ENCODE measurements at regions not wholly inside any gene's neighbourhood (a gene's known extent, or its start where the extent isn't known, plus 50 kb on each side); places are given as distances from the start of the nearest gene placed in this dataset.
"Not testable (repeated sequence)": the region's sequence is repeated elsewhere in the genome, so short reads cannot be mapped to it uniquely, and the experiment has no call there.

DNA sequence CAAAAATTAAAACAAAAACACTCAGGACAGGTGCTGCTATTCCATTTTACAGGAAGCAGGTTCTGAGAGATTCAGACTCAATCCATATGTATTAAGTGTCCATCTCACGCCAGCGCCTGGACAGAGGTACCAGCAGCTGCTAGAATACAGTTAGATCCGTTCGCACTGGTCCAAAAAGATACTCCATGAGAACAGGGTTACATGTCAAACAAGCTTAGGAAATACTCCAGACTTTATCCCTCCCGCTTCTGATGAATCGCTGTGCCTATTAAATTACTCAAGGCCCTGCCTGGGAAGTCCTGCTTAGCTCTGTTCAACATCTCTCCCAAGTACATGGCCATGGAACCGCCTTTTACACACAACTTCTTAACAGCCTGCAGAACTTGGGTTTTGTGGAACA lies 50.2 kb upstream of the SLC35C1 start:
- ChIA-PET CTCF (interaction anchor here (0.9 kb wide), 1 partner anchor 17 kb away, joined by 4 read pairs; no protein-coding TSS in a partner anchor), POLR2A (no interaction called here)
- Mint-ChIP-seq H3K36me3 (ENCODE audit: low read depth) (no peaks in the 10 kb centered on the region), H3K27ac (no peak overlapping the region), H3K9me3 (no peaks in the 10 kb centered on the region), H3K4me3 (no peak overlapping the region), H3K4me1 (no peaks in the 10 kb centered on the region), H3K27me3 (peaks cover 12% of the 10 kb centered on the region)
- no peak for DNase-seq

DNA sequence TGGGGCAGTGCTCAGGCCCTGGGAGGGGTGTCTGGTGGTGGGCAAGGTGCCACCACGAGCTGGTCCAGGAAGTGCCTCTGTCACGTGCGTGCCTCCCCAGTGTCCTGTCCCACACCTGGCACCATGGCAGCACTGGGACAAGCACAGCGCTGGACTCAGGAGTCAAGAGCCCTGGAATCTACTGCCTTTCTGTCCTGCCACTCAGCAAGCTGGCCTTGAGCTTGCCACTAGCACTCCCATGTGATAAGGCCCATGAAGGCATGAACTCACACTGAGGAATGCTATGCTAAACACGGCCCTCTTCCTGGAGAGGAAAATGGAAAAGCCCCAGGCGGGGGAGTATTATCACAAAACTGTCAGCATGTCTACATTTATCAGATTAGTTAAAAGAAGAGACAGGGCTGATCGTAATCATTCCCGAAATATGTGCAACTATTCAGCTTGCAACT lies 50.7 kb upstream of the SLC35C1 start:
- Mint-ChIP-seq H3K4me3 (no peak overlapping the region), H3K27me3 (peaks cover 12% of the 10 kb centered on the region), H3K4me1 (no peaks in the 10 kb centered on the region), H3K27ac (no peak overlapping the region), H3K9me3 (no peaks in the 10 kb centered on the region), H3K36me3 (ENCODE audit: low read depth) (no peaks in the 10 kb centered on the region)
- no peak for DNase-seq
- CTCF ChIA-PET: interaction anchor here (0.9 to 2.0 kb wide), 2 partner anchors 17 kb away, joined by 4 to 7 read pairs; no protein-coding TSS in a partner anchor
- POLR2A ChIA-PET: no interaction called here

DNA sequence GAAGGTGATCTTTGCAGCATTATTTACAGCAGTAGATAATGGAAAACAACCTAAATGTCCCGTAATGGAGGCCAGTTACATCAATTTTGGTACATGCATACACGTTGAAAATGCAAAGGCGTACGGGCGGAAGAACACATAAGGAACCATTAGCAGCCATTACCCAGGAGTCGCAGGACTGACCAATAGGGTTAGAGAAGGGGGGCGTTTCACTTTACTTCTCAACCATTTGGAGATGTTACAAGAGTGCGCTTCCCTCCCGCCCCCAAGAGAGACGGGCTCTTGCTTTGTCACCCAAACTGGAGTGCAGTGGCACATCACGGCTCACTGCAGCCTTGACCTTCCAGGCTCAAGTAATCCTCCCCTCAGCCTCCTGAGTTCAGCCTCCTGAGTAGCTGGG lies 52.8 kb upstream of the SLC35C1 start:
- POLR2A ChIA-PET: no interaction called here
- Mint-ChIP-seq H3K4me1 (no peaks in the 10 kb centered on the region), H3K4me3 (no peak overlapping the region), H3K36me3 (ENCODE audit: low read depth) (no peaks in the 10 kb centered on the region), H3K27me3 (peaks cover 14% of the 10 kb centered on the region), H3K27ac (no peak overlapping the region), H3K9me3 (no peaks in the 10 kb centered on the region)
- CTCF ChIA-PET: interaction anchor here (2.0 kb wide), 1 partner anchor 19 kb away, joined by 7 read pairs; no protein-coding TSS in a partner anchor
- DNase-seq: no peak

DNA sequence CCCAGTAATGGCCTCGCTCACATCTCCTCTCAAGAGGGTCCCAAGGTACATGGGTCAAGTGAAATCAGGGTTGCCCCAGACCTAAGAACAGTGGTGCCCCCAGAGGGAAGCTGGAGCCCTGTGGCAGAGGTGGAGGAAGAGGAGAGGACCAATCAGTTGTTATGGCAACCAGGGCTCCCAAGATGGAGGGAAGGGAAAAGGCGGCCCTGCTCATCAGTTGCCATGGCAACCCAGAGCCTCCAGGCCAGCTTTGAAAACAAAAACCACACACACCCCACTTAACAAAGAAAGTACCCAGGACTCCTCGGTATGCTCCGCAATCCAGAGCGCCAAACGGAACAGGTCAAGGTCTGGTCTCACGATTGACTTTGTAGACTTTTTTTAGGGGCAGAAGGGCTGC lies 53.5 kb upstream of the SLC35C1 start:
- no peaks in the 10 kb centered on the region for H3K4me1 Mint-ChIP-seq
- no peaks in the 10 kb centered on the region for H3K9me3 Mint-ChIP-seq
- ChIA-PET CTCF (interaction anchor here (0.6 kb wide), 1 partner anchor 21 kb away, joined by 3 read pairs; no protein-coding TSS in a partner anchor), POLR2A (no interaction called here)
- H3K4me3 Mint-ChIP-seq: no peak overlapping the region
- DNase-seq: no peak
- H3K27me3 Mint-ChIP-seq: peaks cover 15% of the 10 kb centered on the region
- H3K27ac Mint-ChIP-seq: no peak overlapping the region
- H3K36me3 Mint-ChIP-seq (ENCODE audit: low read depth): no peaks in the 10 kb centered on the region

DNA sequence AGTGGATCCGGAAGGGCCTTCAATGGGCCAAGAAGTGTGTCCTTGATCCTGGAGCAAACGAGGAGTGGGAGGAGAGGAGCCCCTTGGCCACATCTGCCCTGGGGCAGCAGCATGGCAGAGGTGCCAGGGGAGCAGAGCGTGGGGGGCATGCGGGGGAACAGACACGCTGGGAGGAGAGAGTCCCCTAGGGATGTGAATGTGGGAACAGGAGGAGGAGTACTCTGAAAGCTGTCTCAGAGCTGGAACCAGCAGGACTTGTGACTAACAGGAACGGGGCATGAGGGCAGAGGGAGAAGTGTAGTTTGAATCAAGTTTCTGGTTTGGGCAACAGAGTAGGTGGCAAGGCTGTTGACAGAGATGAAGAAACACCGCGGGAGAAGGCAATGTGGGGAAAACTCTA lies 54.5 kb upstream of the SLC35C1 start:
- Mint-ChIP-seq H3K4me3 (no peak overlapping the region), H3K36me3 (ENCODE audit: low read depth) (no peaks in the 10 kb centered on the region), H3K9me3 (no peaks in the 10 kb centered on the region), H3K27ac (no peak overlapping the region), H3K27me3 (peaks cover 14% of the 10 kb centered on the region), H3K4me1 (no peaks in the 10 kb centered on the region)
- no peak for DNase-seq
- CTCF ChIA-PET: interaction anchor here (1.6 kb wide), 1 partner anchor 21 kb away, joined by 4 read pairs; no protein-coding TSS in a partner anchor
- POLR2A ChIA-PET: no interaction called here

DNA sequence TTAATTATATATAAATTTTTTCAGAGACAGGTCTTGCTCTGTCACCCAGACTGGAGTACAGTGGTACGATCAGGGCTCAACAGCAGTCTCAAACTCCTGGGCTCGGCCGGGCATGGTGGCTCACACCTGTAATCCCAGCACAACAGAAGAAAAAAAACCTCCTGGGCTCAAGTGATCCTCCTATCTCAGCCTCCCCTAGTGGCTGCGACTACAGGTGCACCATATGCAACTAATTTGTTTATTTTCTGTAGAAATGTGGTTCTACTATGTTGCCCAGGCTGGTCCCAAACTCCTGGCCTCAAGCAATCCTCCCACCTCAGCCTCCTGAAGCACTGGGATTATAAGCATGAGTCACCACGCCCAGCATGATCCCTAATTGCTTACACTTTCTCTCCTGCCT lies 56.1 kb upstream of the SLC35C1 start:
- Mint-ChIP-seq H3K27ac (no peak overlapping the region), H3K9me3 (no peaks in the 10 kb centered on the region), H3K36me3 (ENCODE audit: low read depth) (no peaks in the 10 kb centered on the region), H3K27me3 (peaks cover 14% of the 10 kb centered on the region), H3K4me1 (no peaks in the 10 kb centered on the region), H3K4me3 (no peak overlapping the region)
- CTCF ChIA-PET: interaction anchor here (2.5 kb wide), 1 partner anchor 23 kb away, joined by 6 read pairs; no protein-coding TSS in a partner anchor
- POLR2A ChIA-PET: no interaction called here
- DNase-seq: no peak

DNA sequence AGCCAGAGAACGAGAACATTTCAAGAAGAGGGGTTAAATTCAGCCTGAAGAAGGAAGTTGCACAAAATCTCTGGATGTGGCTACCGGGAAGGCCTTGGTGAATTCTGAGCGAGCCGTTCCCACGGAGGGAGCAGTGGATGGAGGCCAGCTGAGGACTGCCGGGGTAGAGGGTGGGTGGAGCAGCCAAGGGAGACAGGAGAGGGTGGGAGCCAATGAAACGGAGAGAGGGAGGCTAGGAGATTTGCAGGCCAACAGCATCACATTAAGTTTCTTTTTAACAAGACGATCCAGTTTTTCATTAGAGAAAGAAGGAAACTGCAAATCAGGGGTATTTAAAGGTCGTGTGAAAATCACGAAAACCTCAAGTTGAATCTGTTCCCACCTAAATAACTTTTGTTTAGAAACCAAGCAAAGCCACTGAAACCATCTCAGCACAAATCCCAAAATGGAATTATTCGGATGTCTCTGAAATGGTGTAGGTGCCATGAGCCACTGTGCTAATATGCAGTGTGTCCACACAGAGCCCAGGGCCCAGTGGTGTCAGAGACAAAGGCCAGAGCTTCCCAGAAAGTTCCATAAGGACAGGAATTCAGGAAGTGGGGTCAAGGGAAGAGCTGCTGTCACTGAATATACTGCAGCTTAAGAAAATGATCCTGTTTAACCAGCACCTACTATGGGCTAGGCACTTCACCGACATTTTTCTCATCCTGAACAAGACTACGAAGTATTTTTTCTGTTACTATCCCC lies 59.7 kb upstream of the SLC35C1 start:
- Mint-ChIP-seq H3K27me3 (peaks cover 11% of the 10 kb centered on the region), H3K36me3 (ENCODE audit: low read depth) (no peaks in the 10 kb centered on the region), H3K4me1 (no peaks in the 10 kb centered on the region), H3K4me3 (no peak overlapping the region), H3K9me3 (no peaks in the 10 kb centered on the region), H3K27ac (no peak overlapping the region)
- no peak for DNase-seq
- POLR2A ChIA-PET: no interaction called here
- CTCF ChIA-PET: interaction anchor here (1.2 kb wide), 1 partner anchor 27 kb away, joined by 3 read pairs; no protein-coding TSS in a partner anchor

DNA sequence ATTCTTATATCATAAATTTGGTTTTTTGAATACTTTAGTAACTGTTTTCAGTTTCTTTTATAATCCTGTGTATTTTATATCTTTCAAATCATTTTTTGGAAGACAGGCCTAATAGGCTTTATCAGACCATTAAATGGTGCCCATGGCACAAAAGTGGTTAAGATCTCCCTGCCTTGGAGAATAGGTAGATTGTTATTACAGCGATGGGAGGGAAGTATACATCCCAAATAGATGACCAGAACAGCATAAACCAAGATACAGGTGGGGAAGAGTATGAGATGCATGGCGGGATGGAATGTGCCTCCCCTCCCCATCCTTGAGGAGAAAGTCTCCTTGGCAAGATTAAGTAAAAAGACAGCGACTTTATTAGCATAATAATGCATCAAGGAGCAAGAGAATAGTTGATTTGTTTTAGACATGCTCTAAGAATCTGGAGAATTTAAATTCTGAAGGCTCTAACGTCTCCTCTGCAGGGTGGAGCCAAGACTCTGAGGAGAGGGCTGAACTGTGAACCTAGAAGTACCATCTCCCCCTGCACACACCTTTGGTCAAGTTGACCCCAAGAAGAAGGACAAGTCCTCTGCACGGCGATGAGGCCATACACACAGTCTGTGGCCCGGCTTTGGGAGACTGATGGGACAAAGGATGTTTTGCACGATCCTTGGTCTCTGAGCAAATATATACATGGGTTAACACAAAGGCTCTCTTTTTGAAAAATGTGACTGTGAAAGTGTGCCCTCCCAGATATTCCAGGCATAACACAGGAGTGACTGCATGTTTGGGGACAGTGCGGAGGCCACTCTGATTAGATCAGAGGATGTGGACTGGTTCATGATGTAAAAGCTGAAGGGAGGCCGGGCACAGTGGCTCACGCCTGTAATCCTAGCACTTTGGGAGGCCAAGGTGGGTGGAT lies 61.1 kb upstream of the SLC35C1 start:
- H3K4me3 Mint-ChIP-seq: no peak overlapping the region
- peaks cover 5% of the 10 kb centered on the region for H3K27me3 Mint-ChIP-seq
- no peak overlapping the region for H3K27ac Mint-ChIP-seq
- no peaks in the 10 kb centered on the region for H3K9me3 Mint-ChIP-seq
- CTCF ChIA-PET: no interaction called here
- no peaks in the 10 kb centered on the region for H3K36me3 Mint-ChIP-seq (ENCODE audit: low read depth)
- no peak for DNase-seq
- no peaks in the 10 kb centered on the region for H3K4me1 Mint-ChIP-seq
- POLR2A ChIA-PET: no interaction called here

DNA sequence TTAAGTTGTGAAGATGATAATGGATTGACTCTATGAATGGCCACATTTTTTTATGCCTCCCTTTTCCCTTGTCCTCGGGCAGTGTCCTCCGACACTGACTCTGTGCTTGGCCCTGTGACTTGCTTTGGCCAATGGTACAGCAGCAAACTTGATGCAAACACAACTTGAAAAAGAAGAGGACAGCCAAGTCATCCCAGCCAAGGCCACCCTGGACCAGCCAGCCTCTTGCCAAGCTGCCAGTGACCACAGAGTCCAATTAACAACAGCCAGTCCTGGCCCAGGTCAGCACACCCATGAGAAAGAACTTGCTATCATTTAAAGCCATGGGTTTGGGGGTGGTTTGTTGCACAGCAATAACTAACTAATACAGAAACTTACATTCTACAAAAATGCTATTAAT lies 63.4 kb upstream of the SLC35C1 start:
- no peaks in the 10 kb centered on the region for H3K9me3 Mint-ChIP-seq
- ChIA-PET CTCF (no interaction called here), POLR2A (no interaction called here)
- H3K4me3 Mint-ChIP-seq: no peak overlapping the region
- H3K27me3 Mint-ChIP-seq: peaks cover 3% of the 10 kb centered on the region
- no peaks in the 10 kb centered on the region for H3K4me1 Mint-ChIP-seq
- DNase-seq: no peak
- no peak overlapping the region for H3K27ac Mint-ChIP-seq
- no peaks in the 10 kb centered on the region for H3K36me3 Mint-ChIP-seq (ENCODE audit: low read depth)

DNA sequence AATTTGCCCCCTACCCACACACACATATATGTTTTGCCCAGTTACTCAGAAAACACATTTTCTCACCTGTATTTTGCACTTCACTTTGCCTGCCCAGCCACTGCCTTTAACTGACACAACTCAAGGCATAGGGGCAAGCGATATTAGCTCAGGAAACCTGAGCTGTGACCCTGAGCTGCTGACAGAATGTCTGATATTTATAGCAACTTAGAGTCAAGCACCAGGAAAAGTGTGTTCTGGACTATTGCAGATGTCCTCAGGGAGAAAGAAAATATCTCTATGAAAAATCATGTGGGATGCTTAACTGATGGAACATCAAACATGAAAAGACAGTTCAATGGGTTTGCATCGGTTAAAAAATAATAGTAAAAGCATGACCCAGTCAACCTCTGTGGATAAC lies 63.9 kb upstream of the SLC35C1 start:
- Mint-ChIP-seq H3K36me3 (ENCODE audit: low read depth) (no peaks in the 10 kb centered on the region), H3K4me3 (no peak overlapping the region), H3K27ac (no peak overlapping the region), H3K4me1 (no peaks in the 10 kb centered on the region), H3K27me3 (peaks cover 7% of the 10 kb centered on the region), H3K9me3 (no peaks in the 10 kb centered on the region)
- ChIA-PET POLR2A (no interaction called here), CTCF (no interaction called here)
- DNase-seq: no peak

DNA sequence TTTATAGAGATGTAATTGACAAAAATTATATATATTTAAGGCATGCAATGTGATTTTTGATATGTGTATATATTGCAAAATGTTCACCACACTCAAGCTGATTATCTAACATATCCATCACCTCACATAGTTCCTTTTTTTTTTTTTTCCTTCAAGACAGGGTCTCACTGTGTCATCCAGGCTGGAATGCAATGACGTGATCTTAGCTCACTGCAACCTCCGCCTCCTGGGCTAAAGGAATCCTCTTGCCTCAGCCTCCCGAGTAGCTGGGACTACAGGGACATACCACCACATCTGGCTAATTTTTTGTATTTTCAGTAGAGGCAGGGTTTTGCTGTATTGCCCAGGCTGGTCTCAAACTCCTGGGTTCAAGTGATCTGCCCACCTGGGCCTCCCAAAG lies 65.1 kb upstream of the SLC35C1 start:
- Mint-ChIP-seq H3K27me3 (peaks cover 11% of the 10 kb centered on the region), H3K4me1 (no peaks in the 10 kb centered on the region), H3K27ac (no peak overlapping the region), H3K4me3 (no peak overlapping the region), H3K9me3 (no peaks in the 10 kb centered on the region), H3K36me3 (ENCODE audit: low read depth) (no peaks in the 10 kb centered on the region)
- ChIA-PET CTCF (interaction anchor here (0.7 kb wide), 1 partner anchor 48 kb away, joined by 3 read pairs; no protein-coding TSS in a partner anchor), POLR2A (no interaction called here)
- DNase-seq: no peak

DNA sequence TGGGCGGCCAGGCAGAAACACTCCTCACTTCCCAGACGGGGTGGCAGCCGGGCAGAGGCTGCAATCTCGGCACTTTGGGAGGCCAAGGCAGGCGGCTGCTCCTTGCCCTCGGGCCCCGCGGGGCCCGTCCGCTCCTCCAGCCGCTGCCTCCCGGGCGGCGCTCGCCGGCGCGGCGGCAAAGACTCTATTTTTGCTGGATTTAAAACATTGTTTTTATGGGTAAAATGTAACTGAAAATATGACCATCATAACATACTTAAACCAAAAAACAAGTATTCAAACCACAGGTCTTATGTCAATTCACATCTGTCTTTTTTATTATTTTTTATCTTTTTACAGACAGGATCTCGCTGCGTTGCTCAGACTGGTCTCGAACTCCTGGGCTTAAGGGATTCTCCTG lies 65.9 kb upstream of the SLC35C1 start:
- H3K27ac Mint-ChIP-seq; H3K9me3 Mint-ChIP-seq; POLR2A ChIA-PET; H3K36me3 Mint-ChIP-seq (ENCODE audit: low read depth); H3K4me3 Mint-ChIP-seq; H3K4me1 Mint-ChIP-seq; DNase-seq; CTCF ChIA-PET: not testable (repeated sequence)
- peaks cover 13% of the 10 kb centered on the region for H3K27me3 Mint-ChIP-seq

DNA sequence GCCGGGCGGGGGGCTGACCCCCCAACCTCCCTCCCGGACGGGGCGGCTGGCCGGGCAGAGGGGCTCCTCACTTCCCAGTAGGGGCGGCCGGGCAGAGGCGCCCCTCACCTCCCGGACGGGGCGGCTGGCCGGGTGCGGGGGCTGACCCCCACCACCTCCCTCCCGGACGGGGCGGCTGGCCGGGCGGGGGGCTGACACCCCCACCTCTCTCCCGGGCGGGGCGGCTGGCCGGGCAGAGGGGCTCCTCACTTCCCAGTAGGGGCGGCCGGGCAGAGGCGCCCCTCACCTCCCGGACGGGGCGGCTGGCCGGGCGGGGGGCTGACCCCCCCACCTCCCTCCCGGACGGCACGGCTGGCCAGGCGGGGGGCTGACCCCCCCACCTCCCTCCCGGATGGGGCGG lies 66.8 kb upstream of the SLC35C1 start:
- POLR2A ChIA-PET; H3K9me3 Mint-ChIP-seq; H3K36me3 Mint-ChIP-seq (ENCODE audit: low read depth); H3K4me3 Mint-ChIP-seq; DNase-seq; H3K27ac Mint-ChIP-seq; CTCF ChIA-PET; H3K4me1 Mint-ChIP-seq: not testable (repeated sequence)
- peaks cover 14% of the 10 kb centered on the region for H3K27me3 Mint-ChIP-seq
